Endothelial cell (in vitro differentiated cells): ENCODE measurements at regions not wholly inside any gene's neighbourhood (a gene's known extent, or its start where the extent isn't known, plus 50 kb on each side); places are given as distances from the start of the nearest gene placed in this dataset.
"Not testable (repeated sequence)": the region's sequence is repeated elsewhere in the genome, so short reads cannot be mapped to it uniquely, and the experiment has no call there.

Experiments
- DNase-seq: peaks from one replicate; pipeline ENCODE4 v3.0.0; 2021; ENCODE audit warnings: low spot score
- H3K27ac Mint-ChIP-seq: one replicate; pipeline ENCODE4 v1.8.0; 2021; ENCODE audit warnings: mixed read lengths, inconsistent platforms; ENCODE audit not compliant: unreplicated experiment
- H3K27me3 Mint-ChIP-seq: one replicate; pipeline ENCODE4 v1.8.0; 2021; ENCODE audit warnings: mild to moderate bottlenecking, moderate library complexity, mixed read lengths, inconsistent platforms; ENCODE audit not compliant: unreplicated experiment
- H3K36me3 Mint-ChIP-seq: one replicate; pipeline ENCODE4 v1.8.0; 2021; ENCODE audit warnings: mild to moderate bottlenecking, low read depth, mixed read lengths, inconsistent platforms; ENCODE audit not compliant: unreplicated experiment
- H3K4me1 Mint-ChIP-seq: one replicate; pipeline ENCODE4 v1.8.0; 2021; ENCODE audit warnings: mild to moderate bottlenecking, mixed read lengths, inconsistent platforms; ENCODE audit not compliant: unreplicated experiment
- H3K4me3 Mint-ChIP-seq: one replicate; pipeline ENCODE4 v1.8.0; 2021; ENCODE audit warnings: mild to moderate bottlenecking, mixed read lengths, inconsistent platforms; ENCODE audit not compliant: unreplicated experiment
- H3K9me3 Mint-ChIP-seq: one replicate; pipeline ENCODE4 v1.8.0; 2021; ENCODE audit warnings: mixed read lengths, inconsistent platforms; ENCODE audit not compliant: unreplicated experiment
- CTCF ChIP-seq: fragments of 200-600 bp; sonication (generic); IDR thresholded peaks from one replicate; pipeline ENCODE4 v1.5.0; 2021; ENCODE audit warnings: antibody characterized with exemption; ENCODE audit not compliant: unreplicated experiment

- DNase-seq: no peak
- no peak for TF ChIP-seq CTCF
- Mint-ChIP-seq H3K36me3 (no peaks in the 10 kb centered on the region), H3K27me3 (no peaks in the 10 kb centered on the region), H3K4me1 (no peaks in the 10 kb centered on the region), H3K9me3 (no peaks in the 10 kb centered on the region), H3K4me3 (no peak overlapping the region), H3K27ac (no peak overlapping the region)
These were observed 342.8 kb downstream of the FAM47B start for GRCh38 chrX:35285289-35285962.

- TF ChIP-seq CTCF: no peak
- no peaks in the 10 kb centered on the region for H3K9me3 Mint-ChIP-seq
- H3K27me3 Mint-ChIP-seq: no peaks in the 10 kb centered on the region
- no peak overlapping the region for H3K27ac Mint-ChIP-seq
- DNase-seq: no peak
- no peak overlapping the region for H3K4me3 Mint-ChIP-seq
- no peaks in the 10 kb centered on the region for H3K36me3 Mint-ChIP-seq
- H3K4me1 Mint-ChIP-seq: no peaks in the 10 kb centered on the region
These were observed 346.1 kb downstream of the FAM47B start for GRCh38 chrX:35288657-35289056.

- H3K27ac Mint-ChIP-seq: no peak overlapping the region
- H3K27me3 Mint-ChIP-seq: no peaks in the 10 kb centered on the region
- TF ChIP-seq CTCF: no peak
- no peak overlapping the region for H3K4me3 Mint-ChIP-seq
- no peak for DNase-seq
- H3K36me3 Mint-ChIP-seq: no peaks in the 10 kb centered on the region
- no peaks in the 10 kb centered on the region for H3K4me1 Mint-ChIP-seq
- H3K9me3 Mint-ChIP-seq: no peaks in the 10 kb centered on the region
These were observed 347.4 kb downstream of the FAM47B start for GRCh38 chrX:35289952-35290351.

GRCh38 chrX:35291013-35291412, 348.4 kb downstream of the FAM47B start:
- no peaks in the 10 kb centered on the region for H3K27me3 Mint-ChIP-seq
- TF ChIP-seq CTCF: no peak
- no peak for DNase-seq
- H3K36me3 Mint-ChIP-seq: no peaks in the 10 kb centered on the region
- H3K27ac Mint-ChIP-seq: no peak overlapping the region
- no peaks in the 10 kb centered on the region for H3K4me1 Mint-ChIP-seq
- no peaks in the 10 kb centered on the region for H3K9me3 Mint-ChIP-seq
- H3K4me3 Mint-ChIP-seq: no peak overlapping the region

- Mint-ChIP-seq H3K27ac (no peak overlapping the region), H3K9me3 (no peaks in the 10 kb centered on the region), H3K4me1 (no peaks in the 10 kb centered on the region), H3K4me3 (no peak overlapping the region), H3K36me3 (no peaks in the 10 kb centered on the region), H3K27me3 (no peaks in the 10 kb centered on the region)
- no peak for TF ChIP-seq CTCF
- DNase-seq: no peak
These were observed 349.9 kb downstream of the FAM47B start for GRCh38 chrX:35292522-35292921.

- DNase-seq, H3K36me3 Mint-ChIP-seq, H3K4me3 Mint-ChIP-seq, H3K27me3 Mint-ChIP-seq, H3K27ac Mint-ChIP-seq, H3K9me3 Mint-ChIP-seq, H3K4me1 Mint-ChIP-seq: not testable (repeated sequence)
These were observed 362.4 kb downstream of the FAM47B start for GRCh38 chrX:35305037-35305436.
